Stimulated activated CD4-positive, alpha-beta T cell treated with anti-CD3 and anti-CD28 coated beads, TNF-alpha, amount 100 ng/mL, for 4 hours (primary cell): ENCODE measurements at regions not wholly inside any gene's neighbourhood (a gene's known extent, or its start where the extent isn't known, plus 50 kb on each side); places are given as distances from the start of the nearest gene placed in this dataset.
"Not testable (repeated sequence)": the region's sequence is repeated elsewhere in the genome, so short reads cannot be mapped to it uniquely, and the experiment has no call there.

Source experiments
- DNase-seq, 3 experiments: peaks; one replicate each; pipeline ENCODE4 v3.0.0-alpha.2; 2020; ENCODE audit warnings: low read depth in 3 of 3

GRCh38 chr3:176193032-176193730 lies 1004.1 kb downstream of the TBL1XR1 start:
- DNase-seq: no peak

- DNase-seq: no peak
Measured at GRCh38 chr3:176190755-176191154, 1006.5 kb downstream of the TBL1XR1 start.

GRCh38 chr3:176183181-176183580 lies 1014.1 kb downstream of the TBL1XR1 start:
- no peak for DNase-seq

- no peak for DNase-seq
Measured at GRCh38 chr3:176174060-176174459, 1023.2 kb downstream of the TBL1XR1 start.

- DNase-seq: no peak
Measured at GRCh38 chr3:176172492-176172891, 1024.8 kb downstream of the TBL1XR1 start.

- DNase-seq: no peak
Measured at GRCh38 chr3:176167272-176167671, 1030.0 kb downstream of the TBL1XR1 start.

- DNase-seq: no peak
Measured at GRCh38 chr3:176160997-176161396, 1036.3 kb downstream of the TBL1XR1 start.

- no peak for DNase-seq
Measured at GRCh38 chr3:176159796-176160195, 1037.5 kb downstream of the TBL1XR1 start.

- DNase-seq: no peak
Measured at GRCh38 chr3:176155012-176155411, 1042.3 kb downstream of the TBL1XR1 start.

GRCh38 chr3:176149567-176149966 lies 1047.7 kb downstream of the TBL1XR1 start:
- DNase-seq: no peak

- no peak for DNase-seq
Measured at GRCh38 chr3:176147251-176147650, 1050.0 kb downstream of the TBL1XR1 start.

- no peak for DNase-seq
Measured at GRCh38 chr3:176141837-176142236, 1055.4 kb downstream of the TBL1XR1 start.

GRCh38 chr3:176120507-176120906 lies 1076.8 kb downstream of the TBL1XR1 start:
- DNase-seq: no peak

- no peak for DNase-seq
Measured at GRCh38 chr3:176119826-176120225, 1077.5 kb downstream of the TBL1XR1 start.

- no peak for DNase-seq
Measured at GRCh38 chr3:176106380-176106779, 1090.9 kb downstream of the TBL1XR1 start.

GRCh38 chr3:176097027-176097426 lies 1100.3 kb downstream of the TBL1XR1 start:
- DNase-seq: no peak

GRCh38 chr3:176093892-176094291 lies 1103.4 kb downstream of the TBL1XR1 start:
- DNase-seq: not testable (repeated sequence)

GRCh38 chr3:176090727-176091126 lies 1106.6 kb downstream of the TBL1XR1 start:
- no peak for DNase-seq

GRCh38 chr3:176088962-176089383 lies 1108.3 kb downstream of the TBL1XR1 start:
- no peak for DNase-seq

- no peak for DNase-seq
Measured at GRCh38 chr3:176087066-176087697, 1110.1 kb downstream of the TBL1XR1 start.

GRCh38 chr3:176079785-176080184 lies 1117.5 kb downstream of the TBL1XR1 start:
- no peak for DNase-seq

- DNase-seq: no peak
Measured at GRCh38 chr3:176078906-176079305, 1118.4 kb downstream of the TBL1XR1 start.

GRCh38 chr3:176075491-176075890 lies 1121.8 kb downstream of the TBL1XR1 start:
- no peak for DNase-seq
